Sigmoid colon (tissue), 6 donors: ENCODE measurements at regions not wholly inside any gene's neighbourhood (a gene's known extent, or its start where the extent isn't known, plus 50 kb on each side); places are given as distances from the start of the nearest gene placed in this dataset.
A peak's percentile ranks its signal among the peaks of the same experiment; 100 is the strongest.

Experiments used
- DNase-seq: peaks from one replicate; pipeline ENCODE4 v3.0.0-alpha.2; 2019
- H3K27ac ChIP-seq, 4 donors: fragments of 200-600 bp; sonication (generic); one replicate each; pipeline ENCODE4 v1.5.1; 2016 to 2019; ENCODE audit warnings: mild to moderate bottlenecking in 1 of 4
- H3K27me3 ChIP-seq, 3 donors: fragments of 200-600 bp; sonication (generic); one replicate each; pipeline ENCODE4 v1.5.1; 2019; ENCODE audit warnings: mild to moderate bottlenecking in 1 of 3
- H3K36me3 ChIP-seq, 4 donors: fragments of 200-600 bp; sonication (generic); one replicate each; pipeline ENCODE4 v1.5.1; 2016 to 2019
- H3K4me1 ChIP-seq, 4 donors: fragments of 200-600 bp; sonication (generic); one replicate each; pipeline ENCODE4 v1.5.1; 2017 to 2019
- H3K4me3 ChIP-seq, 4 donors: fragments of 200-600 bp; sonication (generic); one replicate each; pipeline ENCODE4 v1.5.1; 2017 to 2019; ENCODE audit warnings: mild to moderate bottlenecking in 2 of 4, moderate library complexity in 1 of 4
- H3K9me3 ChIP-seq, 4 donors: fragments of 200-600 bp in 3 of 4; sonication (generic) in 3 of 4; one replicate each; pipeline versions ENCODE4 v1.5.1 to v1.6.1; 2013 to 2019
- EP300 ChIP-seq, 4 donors: sonication (generic); formaldehyde crosslinking; IDR thresholded peaks; one replicate each; pipeline ENCODE4 v1.6.1; 2017; ENCODE audit warnings: antibody characterized with exemption in 4 of 4
- POLR2A ChIP-seq, 2 donors: fragments of 450-650 bp; IDR thresholded peaks; one replicate each; pipeline ENCODE4 v1.6.1; 2016; ENCODE audit warnings: antibody characterized with exemption in 2 of 2, mild to moderate bottlenecking in 2 of 2, moderate library complexity in 2 of 2
- POLR2AphosphoS5 ChIP-seq, 4 donors: sonication (generic); formaldehyde crosslinking; IDR thresholded peaks; one replicate each; pipeline ENCODE4 v1.6.1; 2017; ENCODE audit warnings: antibody characterized with exemption in 4 of 4
- WGBS, 2 donors: extraction: QIAGEN DNeasy Blood & Tissue Kit; methylation state at CpG; one replicate each; pipeline ENCODE4 v1.1.7; 2013; 5-methylcytosine and 5-hydroxymethylcytosine counted together
- intact Hi-C: fragments of 100-400 bp; cut with DNase I; formaldehyde crosslinking; loops from one replicate; pipeline ENCODE4 v1.15.1; 2023
- TF ChIP-seq, protein P1 (sequence below), 4 experiments: fragments of 450-650 bp in 3 of 4; fragments of 200-600 bp in 1 of 4; IDR thresholded peaks; one replicate each; pipeline ENCODE4 v1.5.1; 2016 to 2019; ENCODE audit warnings: antibody characterized with exemption in 4 of 4, mild to moderate bottlenecking in 3 of 4, moderate library complexity in 2 of 4
- donor health status: healthy with polysubstance abuse.
- donor health status: healthy.

- TF ChIP-seq EP300 (IDR thresholded peaks at IDR 0.05) = no peak
- no peak for TF ChIP-seq POLR2A (IDR thresholded peaks at IDR 0.05)
- no peak for TF ChIP-seq POLR2AphosphoS5 (IDR thresholded peaks at IDR 0.05)
- H3K27ac ChIP-seq = peak overlapping the region in 3 of 4 donors; percentile 74 to 86 (median 76)
- H3K4me1 ChIP-seq = peaks cover 0 to 73% (median 50%) of the 10 kb centered on the region in 4 donors
- no peaks in the 10 kb centered on the region for H3K9me3 ChIP-seq
- DNase-seq = no peak
- WGBS, 2 donors = 94% methylated on average over 12 of the region's 12 CpGs
- no peaks in the 10 kb centered on the region for H3K27me3 ChIP-seq
- intact Hi-C loops = no loop called here
- no peak overlapping the region for H3K4me3 ChIP-seq
- H3K36me3 ChIP-seq = no peaks in the 10 kb centered on the region
Observed at GRCh38 chr2:216553482-216554240, 55.0 kb downstream of the RPL37A start.

GRCh38 chr2:216554286-216554685 is 55.6 kb downstream of the RPL37A start:
- peaks cover 0 to 67% (median 45%) of the 10 kb centered on the region in 4 donors for H3K4me1 ChIP-seq
- no peak for DNase-seq
- WGBS, 2 donors = 86 to 89% methylated on average over 3 of the region's 3 CpGs
- H3K9me3 ChIP-seq = no peaks in the 10 kb centered on the region
- no peaks in the 10 kb centered on the region for H3K27me3 ChIP-seq
- TF ChIP-seq EP300 (IDR thresholded peaks at IDR 0.05) (no peak), POLR2A (IDR thresholded peaks at IDR 0.05) (no peak), POLR2AphosphoS5 (IDR thresholded peaks at IDR 0.05) (no peak)
- TF ChIP-seq, protein P1, sequence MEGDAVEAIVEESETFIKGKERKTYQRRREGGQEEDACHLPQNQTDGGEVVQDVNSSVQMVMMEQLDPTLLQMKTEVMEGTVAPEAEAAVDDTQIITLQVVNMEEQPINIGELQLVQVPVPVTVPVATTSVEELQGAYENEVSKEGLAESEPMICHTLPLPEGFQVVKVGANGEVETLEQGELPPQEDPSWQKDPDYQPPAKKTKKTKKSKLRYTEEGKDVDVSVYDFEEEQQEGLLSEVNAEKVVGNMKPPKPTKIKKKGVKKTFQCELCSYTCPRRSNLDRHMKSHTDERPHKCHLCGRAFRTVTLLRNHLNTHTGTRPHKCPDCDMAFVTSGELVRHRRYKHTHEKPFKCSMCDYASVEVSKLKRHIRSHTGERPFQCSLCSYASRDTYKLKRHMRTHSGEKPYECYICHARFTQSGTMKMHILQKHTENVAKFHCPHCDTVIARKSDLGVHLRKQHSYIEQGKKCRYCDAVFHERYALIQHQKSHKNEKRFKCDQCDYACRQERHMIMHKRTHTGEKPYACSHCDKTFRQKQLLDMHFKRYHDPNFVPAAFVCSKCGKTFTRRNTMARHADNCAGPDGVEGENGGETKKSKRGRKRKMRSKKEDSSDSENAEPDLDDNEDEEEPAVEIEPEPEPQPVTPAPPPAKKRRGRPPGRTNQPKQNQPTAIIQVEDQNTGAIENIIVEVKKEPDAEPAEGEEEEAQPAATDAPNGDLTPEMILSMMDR (IDR thresholded peaks at IDR 0.05) = no peak
- intact Hi-C loops = no loop called here
- no peaks in the 10 kb centered on the region for H3K36me3 ChIP-seq
- H3K27ac ChIP-seq = peak overlapping the region in 2 of 4 donors; percentile 76 to 86
- no peak overlapping the region for H3K4me3 ChIP-seq

DNA sequence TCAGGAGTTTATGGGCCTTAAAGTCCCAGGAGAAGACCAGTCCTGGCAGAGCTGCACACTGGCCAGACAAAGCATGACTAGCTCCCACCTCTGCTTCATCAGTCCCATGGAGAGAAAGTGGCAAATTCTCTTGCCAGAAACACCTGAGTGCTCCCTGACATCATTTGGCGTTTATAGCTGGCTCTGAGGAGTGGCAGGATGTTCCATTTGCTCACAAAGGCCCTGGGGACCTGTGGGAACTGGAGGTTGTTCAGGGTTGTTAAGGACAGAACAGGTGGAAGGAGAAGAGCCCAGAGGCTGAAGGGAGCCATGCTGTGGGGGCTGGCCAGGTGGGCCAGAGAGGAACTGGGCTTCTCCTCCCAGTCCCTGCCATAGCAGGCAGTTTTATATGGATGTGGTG is 56.1 kb downstream of the RPL37A start:
- Histone ChIP-seq H3K27ac (peak overlapping the region in 3 of 4 donors; percentile 50 to 86 (median 76)), H3K9me3 (no peaks in the 10 kb centered on the region), H3K27me3 (no peaks in the 10 kb centered on the region), H3K36me3 (no peaks in the 10 kb centered on the region), H3K4me1 (peaks cover 0 to 67% (median 43%) of the 10 kb centered on the region in 4 donors), H3K4me3 (no peak overlapping the region)
- DNase-seq = no peak
- intact Hi-C loops = no loop called here
- TF ChIP-seq POLR2A (IDR thresholded peaks at IDR 0.05) (no peak), POLR2AphosphoS5 (IDR thresholded peaks at IDR 0.05) (no peak), EP300 (IDR thresholded peaks at IDR 0.05) (no peak)
- TF ChIP-seq, protein P1 (IDR thresholded peaks at IDR 0.05) = no peak
- 18 to 39% methylated on average over 1 of the region's 1 CpG for WGBS, 2 donors

GRCh38 chr2:216555274-216555673 is 56.6 kb downstream of the RPL37A start:
- H3K27ac ChIP-seq = peak overlapping the region; percentile 7 to 86 (median 63)
- peak; percentile 86 for DNase-seq
- intact Hi-C loops = no loop called here
- H3K36me3 ChIP-seq = no peaks in the 10 kb centered on the region
- H3K4me3 ChIP-seq = no peak overlapping the region
- peaks cover 0 to 64% (median 38%) of the 10 kb centered on the region in 4 donors for H3K4me1 ChIP-seq
- no peaks in the 10 kb centered on the region for H3K9me3 ChIP-seq
- H3K27me3 ChIP-seq = no peaks in the 10 kb centered on the region
- 41 to 49% methylated on average over 6 of the region's 6 CpGs for WGBS, 2 donors
- TF ChIP-seq EP300 (IDR thresholded peaks at IDR 0.05) (no peak), POLR2AphosphoS5 (IDR thresholded peaks at IDR 0.05) (no peak), POLR2A (IDR thresholded peaks at IDR 0.05) (no peak)
- TF ChIP-seq, protein P1 (IDR thresholded peaks at IDR 0.05) = no peak

GRCh38 chr2:216556202-216556601 is 57.6 kb downstream of the RPL37A start:
- intact Hi-C loops = no loop called here
- Histone ChIP-seq H3K4me3 (no peak overlapping the region), H3K36me3 (no peaks in the 10 kb centered on the region), H3K27ac (no peak overlapping the region), H3K9me3 (no peaks in the 10 kb centered on the region), H3K27me3 (no peaks in the 10 kb centered on the region), H3K4me1 (peaks cover 0 to 64% (median 38%) of the 10 kb centered on the region in 4 donors)
- DNase-seq = no peak
- WGBS, 2 donors = 90 to 92% methylated on average over 2 of the region's 2 CpGs
- TF ChIP-seq POLR2AphosphoS5 (IDR thresholded peaks at IDR 0.05) (no peak), EP300 (IDR thresholded peaks at IDR 0.05) (no peak), POLR2A (IDR thresholded peaks at IDR 0.05) (no peak)
- TF ChIP-seq, protein P1 (IDR thresholded peaks at IDR 0.05) = no peak
